ENCODE measurements at regions not wholly inside any gene's neighbourhood (a gene's known extent, or its start where the extent isn't known, plus 50 kb on each side); places are given as distances from the start of the nearest gene placed in this dataset.

DNA sequence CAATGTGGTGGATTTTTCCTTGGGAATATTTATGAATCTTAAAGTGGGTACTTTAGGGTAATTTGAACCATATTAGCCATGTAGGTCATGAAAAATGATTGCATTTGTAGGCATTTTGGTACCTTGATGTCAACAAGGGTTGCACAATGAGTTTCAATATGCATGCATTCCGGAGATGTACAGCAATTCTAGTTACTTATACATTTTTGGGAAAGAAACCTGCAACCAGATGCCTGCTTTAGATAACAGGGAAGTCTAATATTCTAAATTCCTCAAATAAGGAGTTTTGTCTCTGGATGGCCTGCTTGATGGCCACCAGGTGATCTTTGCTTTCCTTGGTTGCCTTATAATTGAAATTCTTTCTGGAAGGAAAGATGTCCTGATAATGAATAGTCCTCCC, 240.5 kb upstream of the SETMAR start:
- WGBS = 84% methylated on average over 1 of the region's 1 CpG
- TF ChIP-seq POLR2A (IDR thresholded peaks at IDR 0.05) (no peak), POLR2AphosphoS5 (IDR thresholded peaks at IDR 0.05) (no peak)
- TF ChIP-seq, protein P1, sequence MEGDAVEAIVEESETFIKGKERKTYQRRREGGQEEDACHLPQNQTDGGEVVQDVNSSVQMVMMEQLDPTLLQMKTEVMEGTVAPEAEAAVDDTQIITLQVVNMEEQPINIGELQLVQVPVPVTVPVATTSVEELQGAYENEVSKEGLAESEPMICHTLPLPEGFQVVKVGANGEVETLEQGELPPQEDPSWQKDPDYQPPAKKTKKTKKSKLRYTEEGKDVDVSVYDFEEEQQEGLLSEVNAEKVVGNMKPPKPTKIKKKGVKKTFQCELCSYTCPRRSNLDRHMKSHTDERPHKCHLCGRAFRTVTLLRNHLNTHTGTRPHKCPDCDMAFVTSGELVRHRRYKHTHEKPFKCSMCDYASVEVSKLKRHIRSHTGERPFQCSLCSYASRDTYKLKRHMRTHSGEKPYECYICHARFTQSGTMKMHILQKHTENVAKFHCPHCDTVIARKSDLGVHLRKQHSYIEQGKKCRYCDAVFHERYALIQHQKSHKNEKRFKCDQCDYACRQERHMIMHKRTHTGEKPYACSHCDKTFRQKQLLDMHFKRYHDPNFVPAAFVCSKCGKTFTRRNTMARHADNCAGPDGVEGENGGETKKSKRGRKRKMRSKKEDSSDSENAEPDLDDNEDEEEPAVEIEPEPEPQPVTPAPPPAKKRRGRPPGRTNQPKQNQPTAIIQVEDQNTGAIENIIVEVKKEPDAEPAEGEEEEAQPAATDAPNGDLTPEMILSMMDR (IDR thresholded peaks at IDR 0.05) = no peak
- DNase-seq (ENCODE audit: low spot score) = no peak
- H3K4me1 ChIP-seq (replicated peaks) = no peaks in the 10 kb centered on the region
- H3K27ac ChIP-seq = no peak overlapping the region
- no peak overlapping the region for H3K4me3 ChIP-seq
- H3K36me3 ChIP-seq = no peaks in the 10 kb centered on the region
- no peaks in the 10 kb centered on the region for H3K27me3 ChIP-seq (replicated peaks; ENCODE audit: insufficient read depth)
- intact Hi-C loops (cut with DNase I) = no loop called here
- H3K9me3 ChIP-seq = no peaks in the 10 kb centered on the region

DNA sequence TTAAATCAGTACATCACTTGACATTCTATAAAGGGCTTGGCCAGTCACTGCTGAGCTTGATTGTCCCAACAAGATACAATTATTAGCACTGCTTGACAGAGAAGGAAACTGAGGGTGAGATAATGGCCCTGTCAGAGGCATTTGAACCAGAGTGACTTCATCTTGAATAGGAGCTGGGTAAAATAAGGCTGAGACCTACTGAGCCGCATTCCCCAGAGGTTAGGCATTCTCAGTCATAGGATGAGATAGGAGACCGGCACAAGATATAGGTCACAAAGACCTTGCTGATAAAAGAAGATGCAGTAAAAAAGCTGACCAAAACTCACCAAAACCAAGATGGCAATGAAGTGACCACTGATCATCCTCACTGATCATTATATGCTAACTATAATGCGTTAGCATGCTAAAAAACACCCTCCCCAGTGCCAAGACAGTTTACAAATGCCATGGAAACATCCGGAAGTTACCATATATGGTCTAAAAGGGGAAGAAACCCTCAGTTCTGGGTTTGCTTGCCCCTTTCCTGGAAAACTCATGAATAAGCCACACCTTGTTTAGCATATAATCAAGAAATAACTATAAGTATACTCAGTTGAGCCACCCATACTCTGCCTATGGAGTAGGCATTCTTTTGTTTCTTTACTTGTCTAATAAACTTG, 239.1 kb upstream of the SETMAR start:
- no peak for TF ChIP-seq POLR2AphosphoS5 (IDR thresholded peaks at IDR 0.05)
- TF ChIP-seq, protein P1 (IDR thresholded peaks at IDR 0.05) = no peak
- TF ChIP-seq POLR2A (IDR thresholded peaks at IDR 0.05) = no peak
- Histone ChIP-seq H3K4me1 (replicated peaks) (no peaks in the 10 kb centered on the region), H3K36me3 (no peaks in the 10 kb centered on the region), H3K9me3 (no peaks in the 10 kb centered on the region), H3K27ac (no peak overlapping the region), H3K27me3 (replicated peaks; ENCODE audit: insufficient read depth) (no peaks in the 10 kb centered on the region), H3K4me3 (no peak overlapping the region)
- intact Hi-C loops (cut with DNase I) = no loop called here
- 89% methylated on average over 4 of the region's 4 CpGs for WGBS
- DNase-seq (ENCODE audit: low spot score) = no peak

DNA sequence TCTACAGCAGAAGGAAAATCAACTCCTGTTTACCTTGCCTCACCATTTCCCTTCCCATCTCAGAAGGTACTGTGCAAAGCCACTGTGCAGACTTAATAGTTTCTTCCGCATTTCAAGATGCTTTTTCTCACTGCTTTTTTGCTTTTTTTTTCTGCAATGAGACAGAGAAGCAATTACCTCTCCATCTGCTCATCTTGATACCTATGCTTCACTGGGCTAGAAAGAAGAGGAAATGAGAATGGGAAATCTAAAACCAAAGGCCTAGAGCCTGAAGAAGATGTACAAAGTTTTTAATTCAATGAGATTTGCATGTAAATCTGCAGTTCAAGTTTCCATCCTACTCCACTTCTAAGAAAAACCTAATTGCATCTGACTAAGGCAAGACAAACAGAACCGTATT, 238.1 kb upstream of the SETMAR start:
- no peak for DNase-seq (ENCODE audit: low spot score)
- TF ChIP-seq, protein P1 (IDR thresholded peaks at IDR 0.05) = no peak
- TF ChIP-seq POLR2A (IDR thresholded peaks at IDR 0.05) (no peak), POLR2AphosphoS5 (IDR thresholded peaks at IDR 0.05) (no peak)
- H3K9me3 ChIP-seq = no peaks in the 10 kb centered on the region
- intact Hi-C loops (cut with DNase I) = no loop called here
- no peak overlapping the region for H3K4me3 ChIP-seq
- H3K27ac ChIP-seq = no peak overlapping the region
- no peaks in the 10 kb centered on the region for H3K4me1 ChIP-seq (replicated peaks)
- WGBS = 70% methylated on average over 2 of the region's 2 CpGs
- no peaks in the 10 kb centered on the region for H3K36me3 ChIP-seq
- H3K27me3 ChIP-seq (replicated peaks; ENCODE audit: insufficient read depth) = no peaks in the 10 kb centered on the region

DNA sequence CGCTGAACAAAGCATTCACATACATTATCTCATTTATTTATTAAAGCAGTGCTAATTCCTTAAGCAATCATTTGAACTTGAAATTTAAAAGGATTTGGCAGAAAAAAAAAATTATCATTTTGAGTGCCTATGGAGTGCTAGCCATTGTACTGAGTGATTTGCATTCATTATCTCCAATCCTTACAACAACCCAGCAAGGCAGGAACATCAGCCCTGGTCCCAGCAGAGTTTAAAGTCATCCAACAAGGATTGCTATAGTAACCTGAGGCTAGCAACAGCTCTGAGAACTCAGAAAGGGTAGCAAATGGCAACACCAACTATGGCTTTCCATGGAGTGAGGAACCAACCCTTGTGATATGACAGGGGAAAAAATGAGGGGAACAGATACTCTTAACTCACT, 237.6 kb upstream of the SETMAR start:
- intact Hi-C loops (cut with DNase I) = no loop called here
- Histone ChIP-seq H3K27me3 (replicated peaks; ENCODE audit: insufficient read depth) (no peaks in the 10 kb centered on the region), H3K4me1 (replicated peaks) (no peaks in the 10 kb centered on the region), H3K9me3 (no peaks in the 10 kb centered on the region), H3K36me3 (no peaks in the 10 kb centered on the region), H3K4me3 (no peak overlapping the region), H3K27ac (no peak overlapping the region)
- no peak for TF ChIP-seq POLR2AphosphoS5 (IDR thresholded peaks at IDR 0.05)
- TF ChIP-seq POLR2A (IDR thresholded peaks at IDR 0.05) = no peak
- TF ChIP-seq, protein P1 (IDR thresholded peaks at IDR 0.05) = no peak
- no peak for DNase-seq (ENCODE audit: low spot score)
- 96% methylated on average over 1 of the region's 1 CpG for WGBS

DNA sequence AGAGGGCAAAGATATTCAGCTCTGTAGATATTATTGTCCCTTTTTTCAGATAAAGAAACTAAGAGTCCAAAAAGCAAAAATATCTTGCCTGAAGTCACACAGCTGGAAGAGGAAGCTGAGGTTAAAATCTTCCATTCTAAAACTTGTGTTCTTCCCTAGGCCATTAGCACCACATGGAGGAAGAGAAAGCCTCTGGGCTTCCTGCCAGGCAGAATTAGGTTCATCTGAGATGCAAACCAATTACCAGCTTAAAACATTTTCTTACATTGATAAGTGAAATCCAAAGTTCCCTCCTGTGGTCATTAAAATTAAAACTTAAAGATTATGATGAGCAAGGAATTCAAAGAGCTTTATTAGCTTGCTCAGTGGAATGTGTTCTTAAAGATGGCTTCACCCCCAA, 235.3 kb upstream of the SETMAR start:
- Histone ChIP-seq H3K36me3 (no peaks in the 10 kb centered on the region), H3K27ac (no peak overlapping the region), H3K9me3 (no peaks in the 10 kb centered on the region), H3K27me3 (replicated peaks; ENCODE audit: insufficient read depth) (no peaks in the 10 kb centered on the region), H3K4me1 (replicated peaks) (no peaks in the 10 kb centered on the region), H3K4me3 (no peak overlapping the region)
- intact Hi-C loops (cut with DNase I) = no loop called here
- DNase-seq (ENCODE audit: low spot score) = no peak
- TF ChIP-seq, protein P1 (IDR thresholded peaks at IDR 0.05) = no peak
- no peak for TF ChIP-seq POLR2A (IDR thresholded peaks at IDR 0.05)
